22Rv1 (cell line): ENCODE measurements at regions not wholly inside any gene's neighbourhood (a gene's known extent, or its start where the extent isn't known, plus 50 kb on each side); places are given as distances from the start of the nearest gene placed in this dataset.

Experiments
- H3K27ac ChIP-seq: fragments of 450-650 bp; 2 replicates; pipeline ENCODE4 v1.5.1; 2017
- ZFX ChIP-seq: fragments of 450-650 bp; IDR thresholded peaks from 2 replicates; pipeline ENCODE4 v1.6.1; 2017; ENCODE audit warnings: antibody characterized with exemption, borderline replicate concordance
- TF ChIP-seq, protein P1 (sequence below): fragments of 450-650 bp; IDR thresholded peaks from 2 replicates; pipeline ENCODE4 v1.5.1; 2017; ENCODE audit warnings: mild to moderate bottlenecking

DNA sequence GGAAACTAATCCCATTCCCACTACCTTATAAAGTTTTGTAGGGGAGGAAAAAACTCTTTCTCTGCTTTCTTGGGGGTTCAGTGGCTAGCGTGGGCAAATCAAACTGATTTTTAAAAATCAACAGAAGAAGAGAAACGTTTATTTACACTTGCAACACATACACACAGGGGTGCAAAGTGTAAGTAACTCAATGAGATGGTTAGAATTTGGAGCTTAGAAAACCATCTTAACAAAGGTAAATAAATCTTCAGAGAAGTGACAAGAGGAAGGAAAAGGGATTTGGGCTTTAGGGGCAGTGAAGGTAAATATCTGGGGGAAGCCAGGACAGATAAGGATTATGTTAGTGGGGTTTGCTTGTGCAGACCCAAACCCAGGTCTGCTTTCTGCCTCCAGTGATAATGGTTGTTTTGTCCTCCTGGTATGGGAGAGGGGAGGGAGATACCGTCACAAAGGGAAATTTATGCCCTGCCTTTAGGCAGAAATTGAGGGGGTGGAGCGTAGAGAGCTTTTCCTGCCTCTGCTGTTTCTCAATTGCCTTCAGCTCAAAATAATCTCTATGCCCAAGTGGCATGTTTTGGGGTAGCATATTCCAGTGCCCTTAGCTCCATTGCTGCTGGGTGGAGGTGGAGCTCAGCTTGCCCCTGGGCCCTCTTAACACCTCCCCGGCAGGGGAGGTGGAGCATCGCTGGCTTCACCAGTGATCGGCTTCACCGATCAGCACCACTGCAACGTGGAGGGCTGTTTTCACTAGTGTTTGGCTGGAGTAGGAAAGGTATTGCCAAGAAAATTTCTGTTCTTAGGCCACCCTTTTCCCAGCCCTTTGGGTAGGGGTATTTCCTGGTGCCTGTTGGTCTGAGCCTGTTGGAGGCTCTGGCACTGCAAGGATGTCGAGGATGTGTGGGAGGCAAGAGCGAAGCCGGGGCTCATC, 92.2 kb downstream of the TEX51 start:
- no peak for TF ChIP-seq ZFX
- TF ChIP-seq, protein P1, sequence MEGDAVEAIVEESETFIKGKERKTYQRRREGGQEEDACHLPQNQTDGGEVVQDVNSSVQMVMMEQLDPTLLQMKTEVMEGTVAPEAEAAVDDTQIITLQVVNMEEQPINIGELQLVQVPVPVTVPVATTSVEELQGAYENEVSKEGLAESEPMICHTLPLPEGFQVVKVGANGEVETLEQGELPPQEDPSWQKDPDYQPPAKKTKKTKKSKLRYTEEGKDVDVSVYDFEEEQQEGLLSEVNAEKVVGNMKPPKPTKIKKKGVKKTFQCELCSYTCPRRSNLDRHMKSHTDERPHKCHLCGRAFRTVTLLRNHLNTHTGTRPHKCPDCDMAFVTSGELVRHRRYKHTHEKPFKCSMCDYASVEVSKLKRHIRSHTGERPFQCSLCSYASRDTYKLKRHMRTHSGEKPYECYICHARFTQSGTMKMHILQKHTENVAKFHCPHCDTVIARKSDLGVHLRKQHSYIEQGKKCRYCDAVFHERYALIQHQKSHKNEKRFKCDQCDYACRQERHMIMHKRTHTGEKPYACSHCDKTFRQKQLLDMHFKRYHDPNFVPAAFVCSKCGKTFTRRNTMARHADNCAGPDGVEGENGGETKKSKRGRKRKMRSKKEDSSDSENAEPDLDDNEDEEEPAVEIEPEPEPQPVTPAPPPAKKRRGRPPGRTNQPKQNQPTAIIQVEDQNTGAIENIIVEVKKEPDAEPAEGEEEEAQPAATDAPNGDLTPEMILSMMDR: no peak

DNA sequence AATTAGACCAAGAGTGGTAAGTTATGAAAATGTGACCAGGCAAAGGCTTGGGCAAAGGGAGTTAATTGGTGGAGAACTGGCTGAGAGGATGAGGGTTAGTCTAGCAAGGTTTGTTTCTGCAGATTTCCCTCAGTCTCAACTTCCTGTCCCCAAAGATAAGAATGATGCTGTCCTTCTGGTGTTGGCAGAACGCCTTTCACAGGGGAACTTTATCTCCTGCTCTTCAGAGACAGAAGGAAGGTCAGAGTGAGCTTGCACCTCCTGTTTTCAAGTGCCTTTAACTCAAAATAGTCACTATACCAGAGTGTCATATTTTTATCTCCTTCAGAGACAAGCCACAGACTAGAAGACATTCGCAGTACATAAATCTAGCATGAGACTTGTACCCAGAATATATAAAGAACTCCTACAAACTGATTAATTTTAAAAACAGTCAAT, 95.7 kb downstream of the TEX51 start:
- TF ChIP-seq ZFX: no peak
- TF ChIP-seq, protein P1: no peak
- no peak overlapping the region for H3K27ac ChIP-seq

More for the DNA sequence above, 92.2 kb downstream of the TEX51 start:
- no peak overlapping the region for H3K27ac ChIP-seq

DNA sequence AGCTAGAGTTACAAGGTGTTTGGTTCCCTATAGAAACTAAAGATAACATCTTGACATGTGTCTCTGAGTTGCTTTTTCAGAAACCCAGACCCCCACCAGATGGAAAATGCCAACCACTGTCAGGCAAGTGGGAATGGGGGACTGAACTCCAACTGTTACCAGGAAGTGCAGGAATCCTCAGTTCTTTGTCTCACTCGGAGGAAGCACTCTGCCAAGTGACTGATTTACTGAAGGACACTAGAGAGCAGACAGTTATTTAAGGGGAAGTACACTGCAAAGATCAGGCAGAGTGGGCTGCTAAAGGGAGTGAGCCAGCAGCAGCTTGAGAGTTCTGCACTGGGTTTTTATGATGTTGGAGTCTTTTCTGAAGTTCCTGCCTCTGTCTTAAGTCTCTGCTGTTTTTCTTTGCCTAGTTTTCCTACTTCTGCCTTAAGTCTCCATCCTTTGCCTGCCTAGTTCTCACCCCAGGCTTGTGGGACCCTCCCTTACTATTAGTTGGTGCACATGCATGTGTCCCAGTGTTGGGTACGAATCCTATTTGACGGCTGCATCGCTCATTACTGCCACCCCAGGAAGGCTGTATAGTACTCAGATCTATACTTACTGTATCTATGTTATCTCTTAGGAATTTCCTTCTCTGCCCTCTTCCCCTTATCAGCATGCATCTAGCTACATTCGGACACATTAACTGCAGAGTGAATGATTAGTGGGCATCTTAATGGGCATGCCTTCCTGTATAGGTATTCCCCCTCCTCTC, 97.1 kb downstream of the TEX51 start:
- TF ChIP-seq, protein P1: no peak
- no peak for TF ChIP-seq ZFX
- H3K27ac ChIP-seq: no peak overlapping the region

DNA sequence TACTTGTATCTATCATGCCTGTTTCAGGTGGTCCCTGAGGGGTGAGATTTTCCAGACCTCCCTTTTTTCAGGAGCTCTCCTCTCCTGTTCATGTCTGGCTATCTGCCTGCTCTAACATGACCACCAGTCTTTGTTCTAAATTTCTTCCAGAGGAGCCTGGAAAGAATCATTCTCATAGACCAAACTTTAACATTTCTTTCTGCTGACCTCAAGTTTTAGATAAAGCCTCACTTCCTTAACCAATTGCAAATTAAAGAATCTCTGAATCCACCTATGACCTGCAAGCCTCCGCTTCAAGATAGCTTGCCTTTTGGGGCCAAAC, 97.6 kb downstream of the TEX51 start:
- TF ChIP-seq ZFX: no peak
- TF ChIP-seq, protein P1: no peak
- H3K27ac ChIP-seq: no peak overlapping the region
